A673 (cell line): ENCODE measurements at regions not wholly inside any gene's neighbourhood (a gene's known extent, or its start where the extent isn't known, plus 50 kb on each side); places are given as distances from the start of the nearest gene placed in this dataset.

Source experiments
- BruUV-seq: library from RNA; stranded (reverse); fragments of 400-500 nt; replicated peaks from 2 replicates; lab custom pipeline; 2021; lab: Mats Ljungman, UMichigan
- CTCF ChIA-PET: fragments of 300-600 bp; sonication (Branson Sonifier 250); formaldehyde crosslinking; loops from one replicate; lab custom pipeline; 2022; ENCODE audit warnings: antibody characterized with exemption; lab: Charles Lee
- POLR2A ChIA-PET: fragments of 300-600 bp; sonication (Branson Sonifier 250); formaldehyde crosslinking; loops from one replicate; lab custom pipeline; 2022; ENCODE audit warnings: antibody characterized with exemption; ENCODE audit not compliant: low non-redundant PET; lab: Charles Lee
- DNase-seq: peaks from one replicate; pipeline ENCODE4 v3.0.0-alpha.2; 2015; ENCODE audit warnings: low spot score
- H3K27ac ChIP-seq: fragments of 200-600 bp; sonication (generic); 2 replicates; pipeline ENCODE4 v1.5.1; 2016; ENCODE audit warnings: mixed run types, low read depth, mild to moderate bottlenecking, mixed read lengths, antibody characterized with exemption, low read length; ENCODE audit not compliant: poor library complexity, severe bottlenecking
- H3K27me3 ChIP-seq: fragments of 200-600 bp; sonication (generic); replicated peaks from 2 replicates; pipeline ENCODE4 v1.6.1; 2017; ENCODE audit warnings: mixed run types, low read depth, mild to moderate bottlenecking, mixed read lengths, antibody characterized with exemption, low read length; ENCODE audit not compliant: insufficient read depth, poor library complexity
- H3K36me3 ChIP-seq: fragments of 200-600 bp; sonication (generic); 2 replicates; pipeline ENCODE4 v1.6.1; 2016; ENCODE audit warnings: mixed run types, mild to moderate bottlenecking, mixed read lengths, antibody characterized with exemption, low read length; ENCODE audit not compliant: insufficient read depth, poor library complexity, severe bottlenecking
- H3K4me1 ChIP-seq: fragments of 200-600 bp; sonication (generic); 2 replicates; pipeline ENCODE4 v1.6.1; 2017; ENCODE audit warnings: mixed run types, mild to moderate bottlenecking, mixed read lengths, antibody characterized with exemption, low read length; ENCODE audit not compliant: insufficient read depth, poor library complexity, severe bottlenecking
- H3K4me3 ChIP-seq: fragments of 200-600 bp; sonication (generic); 2 replicates; pipeline ENCODE4 v1.5.1; 2016; ENCODE audit warnings: low read depth, mixed run types, mild to moderate bottlenecking, mixed read lengths, low read length; ENCODE audit not compliant: poor library complexity, severe bottlenecking
- H3K9me3 ChIP-seq: fragments of 200-600 bp; sonication (generic); 2 replicates; pipeline ENCODE4 v1.6.1; 2016; ENCODE audit warnings: mixed run types, low read depth, mild to moderate bottlenecking, mixed read lengths, antibody characterized with exemption, low read length; ENCODE audit not compliant: poor library complexity, severe bottlenecking
- CTCF ChIP-seq: fragments of 300-800, 200-600 bp; sonication (generic); conservative IDR thresholded peaks from 2 replicates; pipeline ENCODE4 v1.5.1; 2017; ENCODE audit warnings: low read depth, mild to moderate bottlenecking, antibody characterized with exemption, low read length, moderate library complexity, mixed read lengths
- EZH2 ChIP-seq: fragments of 200-600 bp; sonication (generic); IDR thresholded peaks from 2 replicates; pipeline ENCODE4 v1.6.1; 2017; ENCODE audit warnings: borderline replicate concordance, low read depth, mild to moderate bottlenecking, mixed read lengths, antibody characterized with exemption, low read length; ENCODE audit not compliant: poor library complexity, severe bottlenecking
- intact Hi-C: fragments of 100-400 bp; cut with micrococcal nuclease; formaldehyde crosslinking; loops from one replicate; pipeline ENCODE4 v1.10.0; 2022; ENCODE audit not compliant: unreplicated experiment

- BruUV-seq = no TSS peak
- no peaks in the 10 kb centered on the region for H3K27me3 ChIP-seq
- POLR2A ChIA-PET = no interaction called here
- intact Hi-C loops = loop anchor here (10.0 kb wide), 1 partner anchor 673 kb away; no protein-coding TSS in a partner anchor
- CTCF ChIA-PET = interaction anchor here (1.0 kb wide), 1 partner anchor 662 kb away, joined by 3 read pairs; no protein-coding TSS in a partner anchor
- TF ChIP-seq CTCF (no peak), EZH2 (no peak)
- DNase-seq = no peak
- H3K9me3 ChIP-seq = peaks cover 15% of the 10 kb centered on the region
- H3K27ac ChIP-seq = no peak overlapping the region
- no peak overlapping the region for H3K4me3 ChIP-seq
- no peaks in the 10 kb centered on the region for H3K4me1 ChIP-seq
- H3K36me3 ChIP-seq = no peaks in the 10 kb centered on the region
These were observed 86.0 kb downstream of the HHIPL2 start for GRCh38 chr1:222461941-222462340.

GRCh38 chr1:222459652-222460051 is 88.3 kb downstream of the HHIPL2 start:
- Histone ChIP-seq H3K27ac (no peak overlapping the region), H3K36me3 (no peaks in the 10 kb centered on the region), H3K27me3 (no peaks in the 10 kb centered on the region), H3K4me1 (peaks cover 5% of the 10 kb centered on the region), H3K9me3 (peaks cover 21% of the 10 kb centered on the region), H3K4me3 (no peak overlapping the region)
- TF ChIP-seq EZH2 (no peak), CTCF (no peak)
- no TSS peak for BruUV-seq
- ChIA-PET CTCF (no interaction called here), POLR2A (no interaction called here)
- intact Hi-C loops = loop anchor here (5.0 to 10.0 kb wide), 4 partner anchors 285 to 1647 kb away; partner anchors contain the start of gene HLX
- DNase-seq = no peak

DNA sequence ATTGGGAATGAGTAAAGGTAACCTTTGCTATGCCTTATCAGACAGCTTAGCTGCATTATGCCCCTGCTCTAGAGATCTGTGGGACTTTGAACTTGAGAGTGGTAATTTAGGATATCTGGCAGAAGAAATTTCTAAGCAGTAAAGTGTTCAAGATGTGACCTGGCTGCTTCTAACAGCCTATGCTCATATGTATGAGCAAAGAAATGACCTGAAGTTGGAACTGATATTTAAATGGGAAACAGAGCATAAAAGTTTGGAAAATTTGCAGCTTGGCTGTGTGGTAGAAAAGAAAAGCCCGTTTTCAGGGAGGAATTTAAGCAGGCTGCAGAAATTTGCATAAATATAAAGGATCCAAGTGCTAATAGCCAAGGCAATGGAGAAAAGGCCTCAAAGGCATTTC is 90.4 kb downstream of the HHIPL2 start:
- DNase-seq = no peak
- H3K9me3 ChIP-seq = peaks cover 21% of the 10 kb centered on the region
- intact Hi-C loops = loop anchor here (5.0 to 10.0 kb wide), 3 partner anchors 283 to 1645 kb away; partner anchors contain the start of gene HLX
- H3K4me3 ChIP-seq = no peak overlapping the region
- BruUV-seq = no TSS peak
- no peak overlapping the region for H3K27ac ChIP-seq
- H3K36me3 ChIP-seq = no peaks in the 10 kb centered on the region
- ChIA-PET POLR2A (no interaction called here), CTCF (interaction anchor here (0.6 kb wide), 1 partner anchor 8 kb away, joined by 3 read pairs; no protein-coding TSS in a partner anchor)
- TF ChIP-seq CTCF (no peak), EZH2 (no peak)
- no peaks in the 10 kb centered on the region for H3K27me3 ChIP-seq
- H3K4me1 ChIP-seq = peaks cover 5% of the 10 kb centered on the region
